Hepatocyte (in vitro differentiated cells): ENCODE measurements at regions not wholly inside any gene's neighbourhood (a gene's known extent, or its start where the extent isn't known, plus 50 kb on each side); places are given as distances from the start of the nearest gene placed in this dataset.

Experiments used
- DNase-seq: peaks from one replicate; pipeline ENCODE4 v3.0.0-alpha.2; 2016; ENCODE audit warnings: low spot score
- H2AFZ ChIP-seq: fragments of 200-600 bp; sonication (generic); 2 replicates; pipeline ENCODE4 v1.6.0; 2016; ENCODE audit warnings: antibody characterized with exemption, mild to moderate bottlenecking
- H3K27ac ChIP-seq: fragments of 200-600 bp; sonication (generic); 2 replicates; pipeline ENCODE4 v1.5.1; 2016; ENCODE audit warnings: mild to moderate bottlenecking
- H3K27me3 ChIP-seq: fragments of 200-600 bp; sonication (generic); 2 replicates; pipeline ENCODE4 v1.6.1; 2016
- H3K36me3 ChIP-seq: fragments of 200-600 bp; sonication (generic); replicated peaks from 2 replicates; pipeline ENCODE4 v1.5.1; 2016; ENCODE audit warnings: low read depth; ENCODE audit not compliant: insufficient read depth
- H3K4me1 ChIP-seq: fragments of 200-600 bp; sonication (generic); 2 replicates; pipeline ENCODE4 v1.5.1; 2016; ENCODE audit warnings: mild to moderate bottlenecking, moderate library complexity; ENCODE audit not compliant: insufficient read depth
- H3K4me2 ChIP-seq: fragments of 200-600 bp; sonication (generic); 2 replicates; pipeline ENCODE4 v1.6.0; 2016
- H3K4me3 ChIP-seq: fragments of 200-600 bp; sonication (generic); 2 replicates; pipeline ENCODE4 v1.5.1; 2016; ENCODE audit warnings: mild to moderate bottlenecking
- H3K79me2 ChIP-seq: fragments of 200-600 bp; sonication (generic); 2 replicates; pipeline ENCODE4 v1.6.0; 2017; ENCODE audit warnings: mild to moderate bottlenecking
- H3K9me2 ChIP-seq: fragments of 200-600 bp; sonication (generic); replicated peaks from 2 replicates; pipeline ENCODE4 v1.6.0; 2017; ENCODE audit warnings: mild to moderate bottlenecking; ENCODE audit not compliant: insufficient read depth
- H3K9me3 ChIP-seq: fragments of 200-600 bp; sonication (generic); 2 replicates; pipeline ENCODE4 v1.5.1; 2016; ENCODE audit warnings: low read depth, mild to moderate bottlenecking
- H4K20me1 ChIP-seq: fragments of 200-600 bp; sonication (generic); 2 replicates; pipeline ENCODE4 v1.6.0; 2016; ENCODE audit warnings: mild to moderate bottlenecking; ENCODE audit not compliant: insufficient read depth, poor library complexity, severe bottlenecking
- CTCF ChIP-seq: fragments of 200-600 bp; sonication (generic); IDR thresholded peaks from 2 replicates; pipeline ENCODE4 v1.5.1; 2016; ENCODE audit warnings: antibody characterized with exemption, mild to moderate bottlenecking; ENCODE audit not compliant: poor library complexity
- EZH2 ChIP-seq: fragments of 200-600 bp; sonication (generic); IDR thresholded peaks from 2 replicates; pipeline ENCODE4 v1.6.1; 2016; ENCODE audit warnings: antibody characterized with exemption, mild to moderate bottlenecking, borderline replicate concordance
- EZH2phosphoT487 ChIP-seq: fragments of 200-600 bp; sonication (generic); IDR thresholded peaks from one replicate; pipeline ENCODE4 v1.6.1; 2018; ENCODE audit warnings: antibody characterized with exemption, mild to moderate bottlenecking, low read depth, moderate library complexity; ENCODE audit not compliant: unreplicated experiment, severe bottlenecking
- WGBS: methylation state at CpG from one replicate; pipeline ENCODE4 v1.1.6; 2016; ENCODE audit warnings: low lambda C conversion rate; ENCODE audit errors: missing lambda C conversion rate; 5-methylcytosine and 5-hydroxymethylcytosine counted together

GRCh38 chr3:178036451-178037144, 499.6 kb upstream of the KCNMB2 start:
- Histone ChIP-seq H2AFZ (no peak overlapping the region), H3K36me3 (no peaks in the 10 kb centered on the region), H3K4me2 (no peak overlapping the region), H3K9me3 (no peaks in the 10 kb centered on the region), H4K20me1 (no peaks in the 10 kb centered on the region), H3K79me2 (no peaks in the 10 kb centered on the region), H3K9me2 (no peaks in the 10 kb centered on the region), H3K4me3 (no peak overlapping the region), H3K27me3 (no peaks in the 10 kb centered on the region), H3K4me1 (no peaks in the 10 kb centered on the region), H3K27ac (no peak overlapping the region)
- 93% methylated on average over 4 of the region's 4 CpGs for WGBS
- TF ChIP-seq EZH2phosphoT487 (no peak), CTCF (no peak), EZH2 (no peak)
- no peak for DNase-seq

- Histone ChIP-seq H3K27me3 (no peaks in the 10 kb centered on the region), H3K79me2 (no peaks in the 10 kb centered on the region), H3K27ac (no peak overlapping the region), H3K4me2 (no peak overlapping the region), H3K4me3 (no peak overlapping the region), H3K9me3 (no peaks in the 10 kb centered on the region), H3K9me2 (no peaks in the 10 kb centered on the region), H3K36me3 (no peaks in the 10 kb centered on the region), H2AFZ (no peak overlapping the region), H4K20me1 (no peaks in the 10 kb centered on the region), H3K4me1 (no peaks in the 10 kb centered on the region)
- TF ChIP-seq EZH2 = no peak
- no peak for TF ChIP-seq CTCF
- TF ChIP-seq EZH2phosphoT487 = no peak
- no peak for DNase-seq
Observed at GRCh38 chr3:178041931-178042330, 494.3 kb upstream of the KCNMB2 start.

- TF ChIP-seq EZH2 (no peak), CTCF (no peak)
- no peaks in the 10 kb centered on the region for H3K27me3 ChIP-seq
- no peak overlapping the region for H3K4me2 ChIP-seq
Observed at GRCh38 chr3:178042376-178042775, 493.9 kb upstream of the KCNMB2 start.

GRCh38 chr3:178043084-178043483, 493.2 kb upstream of the KCNMB2 start:
- H3K36me3 ChIP-seq = no peaks in the 10 kb centered on the region
- H3K27ac ChIP-seq = no peak overlapping the region
- 96% methylated on average over 3 of the region's 3 CpGs for WGBS
- no peak overlapping the region for H3K4me3 ChIP-seq
- H2AFZ ChIP-seq = no peak overlapping the region
- no peaks in the 10 kb centered on the region for H4K20me1 ChIP-seq
- no peaks in the 10 kb centered on the region for H3K9me2 ChIP-seq
- no peak for DNase-seq
- H3K9me3 ChIP-seq = no peaks in the 10 kb centered on the region
- TF ChIP-seq EZH2phosphoT487 (no peak), CTCF (no peak), EZH2 (no peak)
- H3K27me3 ChIP-seq = no peaks in the 10 kb centered on the region
- no peaks in the 10 kb centered on the region for H3K79me2 ChIP-seq
- H3K4me1 ChIP-seq = no peaks in the 10 kb centered on the region
- no peak overlapping the region for H3K4me2 ChIP-seq

More at GRCh38 chr3:178042376-178042775, 493.9 kb upstream of the KCNMB2 start:
- no peak for DNase-seq
- H3K9me3 ChIP-seq = no peaks in the 10 kb centered on the region
- no peak overlapping the region for H3K4me3 ChIP-seq
- no peaks in the 10 kb centered on the region for H3K9me2 ChIP-seq
- no peak overlapping the region for H2AFZ ChIP-seq
- H3K27ac ChIP-seq = no peak overlapping the region
- H3K79me2 ChIP-seq = no peaks in the 10 kb centered on the region
- no peaks in the 10 kb centered on the region for H4K20me1 ChIP-seq
- no peaks in the 10 kb centered on the region for H3K36me3 ChIP-seq
- WGBS = 87% methylated on average over 3 of the region's 3 CpGs
- no peaks in the 10 kb centered on the region for H3K4me1 ChIP-seq
